ENCODE measurements at regions not wholly inside any gene's neighbourhood (a gene's known extent, or its start where the extent isn't known, plus 50 kb on each side); places are given as distances from the start of the nearest gene placed in this dataset.

DNA sequence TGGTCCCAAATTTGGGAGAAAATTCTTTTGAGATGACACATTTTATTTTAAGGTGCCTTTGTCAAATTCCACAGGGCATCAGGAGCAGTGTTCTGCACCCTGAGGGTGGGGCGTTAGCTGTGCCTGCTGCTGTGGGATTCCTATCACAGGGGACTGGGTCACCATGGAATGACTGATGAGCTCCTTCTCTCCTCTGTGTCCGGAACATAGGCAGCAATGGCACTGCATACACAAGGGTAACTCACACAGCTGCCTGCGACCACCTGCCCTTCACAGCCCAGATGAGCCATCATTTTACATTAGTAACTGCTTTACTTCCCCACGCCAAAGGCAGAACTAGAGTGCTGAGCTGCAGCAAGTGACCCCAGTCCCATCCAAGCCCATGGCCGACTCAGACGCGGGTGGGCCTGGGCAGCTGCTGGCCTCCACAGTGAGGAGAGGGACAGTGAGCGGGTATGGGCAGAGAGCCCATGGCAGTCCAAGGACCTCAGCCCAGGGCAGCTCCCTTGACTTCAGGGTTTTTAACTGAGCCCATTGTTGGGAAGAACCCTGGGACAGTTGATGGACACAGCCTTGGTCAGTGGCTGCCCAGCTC is 93.7 kb downstream of the GADD45G start:
- DNase-seq (ENCODE audit: low spot score): no peak
- Histone ChIP-seq H3K36me3 (no peaks in the 10 kb centered on the region), H3K27me3 (replicated peaks; ENCODE audit: insufficient read depth) (no peaks in the 10 kb centered on the region), H3K4me1 (replicated peaks) (no peaks in the 10 kb centered on the region), H3K4me3 (no peak overlapping the region), H3K9me3 (no peaks in the 10 kb centered on the region), H3K27ac (no peak overlapping the region)
- intact Hi-C loops (cut with DNase I): no loop called here
- WGBS: 88% methylated on average over 8 of the region's 8 CpGs
- TF ChIP-seq POLR2A (IDR thresholded peaks at IDR 0.05): no peak
- TF ChIP-seq POLR2AphosphoS5 (IDR thresholded peaks at IDR 0.05): no peak
- TF ChIP-seq, protein P1, sequence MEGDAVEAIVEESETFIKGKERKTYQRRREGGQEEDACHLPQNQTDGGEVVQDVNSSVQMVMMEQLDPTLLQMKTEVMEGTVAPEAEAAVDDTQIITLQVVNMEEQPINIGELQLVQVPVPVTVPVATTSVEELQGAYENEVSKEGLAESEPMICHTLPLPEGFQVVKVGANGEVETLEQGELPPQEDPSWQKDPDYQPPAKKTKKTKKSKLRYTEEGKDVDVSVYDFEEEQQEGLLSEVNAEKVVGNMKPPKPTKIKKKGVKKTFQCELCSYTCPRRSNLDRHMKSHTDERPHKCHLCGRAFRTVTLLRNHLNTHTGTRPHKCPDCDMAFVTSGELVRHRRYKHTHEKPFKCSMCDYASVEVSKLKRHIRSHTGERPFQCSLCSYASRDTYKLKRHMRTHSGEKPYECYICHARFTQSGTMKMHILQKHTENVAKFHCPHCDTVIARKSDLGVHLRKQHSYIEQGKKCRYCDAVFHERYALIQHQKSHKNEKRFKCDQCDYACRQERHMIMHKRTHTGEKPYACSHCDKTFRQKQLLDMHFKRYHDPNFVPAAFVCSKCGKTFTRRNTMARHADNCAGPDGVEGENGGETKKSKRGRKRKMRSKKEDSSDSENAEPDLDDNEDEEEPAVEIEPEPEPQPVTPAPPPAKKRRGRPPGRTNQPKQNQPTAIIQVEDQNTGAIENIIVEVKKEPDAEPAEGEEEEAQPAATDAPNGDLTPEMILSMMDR (IDR thresholded peaks at IDR 0.05): no peak

DNA sequence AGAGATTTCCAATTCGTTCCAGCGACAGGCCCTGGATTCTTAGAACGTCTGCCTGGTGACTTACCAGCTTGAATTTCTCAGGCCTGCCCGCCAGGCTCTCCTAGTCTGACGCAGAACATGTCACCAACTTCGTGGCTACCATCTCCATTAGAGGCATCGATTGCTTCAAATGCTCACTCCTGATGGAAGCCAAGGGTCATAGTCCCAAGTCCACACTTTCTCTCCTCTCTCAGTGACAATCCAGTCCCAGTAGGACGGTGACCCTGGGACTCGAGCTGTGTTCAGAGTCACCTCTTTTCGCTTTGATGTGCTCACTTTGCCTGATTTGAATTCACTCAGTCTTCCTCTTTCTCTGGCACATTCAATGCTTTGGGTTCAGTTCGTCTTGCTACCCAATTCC is 94.8 kb downstream of the GADD45G start:
- no peak for DNase-seq (ENCODE audit: low spot score)
- H3K27ac ChIP-seq: no peak overlapping the region
- 97% methylated on average over 11 of the region's 11 CpGs for WGBS

DNA sequence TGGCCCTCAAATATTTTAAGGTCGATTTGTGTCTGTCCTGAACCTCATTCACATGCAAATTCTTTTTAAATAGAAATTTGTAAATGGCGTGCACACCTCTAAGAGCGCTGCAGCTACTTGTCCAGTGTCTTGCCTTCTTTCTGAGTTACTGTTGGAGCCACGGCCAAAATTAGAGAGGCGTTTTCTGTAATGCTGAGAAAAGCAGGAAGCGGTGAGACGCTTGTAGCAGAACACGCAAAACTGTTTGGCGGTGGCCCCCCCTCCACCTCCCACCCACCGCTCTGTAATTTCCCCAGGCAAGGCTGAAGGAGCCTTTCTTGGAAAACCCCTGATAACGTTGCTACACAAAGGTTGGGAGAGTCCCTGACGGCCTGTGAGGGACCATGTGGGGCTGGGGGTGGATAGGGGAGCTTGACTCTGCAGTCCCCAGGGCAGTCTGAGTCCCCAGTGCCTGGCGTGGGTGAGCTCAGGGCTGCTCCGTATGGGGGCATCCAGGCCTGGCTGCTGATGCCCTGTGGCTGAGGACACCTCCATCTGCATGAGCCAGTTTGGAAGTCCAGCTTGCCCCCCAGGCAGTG is 96.5 kb downstream of the GADD45G start:
- H3K36me3 ChIP-seq: no peaks in the 10 kb centered on the region
- no peaks in the 10 kb centered on the region for H3K27me3 ChIP-seq (replicated peaks; ENCODE audit: insufficient read depth)
- DNase-seq (ENCODE audit: low spot score): no peak
- no peak overlapping the region for H3K27ac ChIP-seq
- intact Hi-C loops (cut with DNase I): no loop called here
- no peaks in the 10 kb centered on the region for H3K9me3 ChIP-seq
- no peak overlapping the region for H3K4me3 ChIP-seq
- no peak for TF ChIP-seq POLR2AphosphoS5 (IDR thresholded peaks at IDR 0.05)
- TF ChIP-seq POLR2A (IDR thresholded peaks at IDR 0.05): no peak
- TF ChIP-seq, protein P1 (IDR thresholded peaks at IDR 0.05): no peak
- no peaks in the 10 kb centered on the region for H3K4me1 ChIP-seq (replicated peaks)
- WGBS: 42% methylated on average over 14 of the region's 14 CpGs

More for the DNA sequence above, 94.8 kb downstream of the GADD45G start:
- Histone ChIP-seq H3K9me3 (no peaks in the 10 kb centered on the region), H3K4me3 (no peak overlapping the region), H3K27me3 (replicated peaks; ENCODE audit: insufficient read depth) (no peaks in the 10 kb centered on the region), H3K4me1 (replicated peaks) (no peaks in the 10 kb centered on the region), H3K36me3 (no peaks in the 10 kb centered on the region)
- intact Hi-C loops (cut with DNase I): no loop called here
- TF ChIP-seq POLR2AphosphoS5 (IDR thresholded peaks at IDR 0.05) (no peak), POLR2A (IDR thresholded peaks at IDR 0.05) (no peak)
- TF ChIP-seq, protein P1 (IDR thresholded peaks at IDR 0.05): no peak

DNA sequence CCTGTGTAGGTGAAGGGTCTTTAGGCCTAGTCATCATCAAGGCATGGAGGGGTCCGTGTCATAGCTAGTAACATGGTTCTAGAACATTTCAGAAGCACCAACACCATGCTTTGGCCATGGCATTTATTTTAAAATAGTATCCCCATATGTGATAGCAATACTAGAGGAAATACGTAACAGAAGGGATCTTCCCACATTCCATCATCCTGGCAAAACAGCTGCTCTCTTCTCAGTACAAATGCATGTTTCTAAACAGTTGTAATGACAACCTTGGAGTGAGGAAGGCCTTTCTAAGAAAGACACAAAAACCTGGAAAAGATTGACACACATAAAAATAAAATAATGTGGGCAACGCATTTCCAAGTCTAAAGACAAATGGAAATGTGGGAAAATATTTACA is 97.6 kb downstream of the GADD45G start:
- no peak for DNase-seq (ENCODE audit: low spot score)
- WGBS: 94% methylated on average over 3 of the region's 3 CpGs
- TF ChIP-seq POLR2A (IDR thresholded peaks at IDR 0.05) (no peak), POLR2AphosphoS5 (IDR thresholded peaks at IDR 0.05) (no peak)
- TF ChIP-seq, protein P1 (IDR thresholded peaks at IDR 0.05): no peak
- intact Hi-C loops (cut with DNase I): no loop called here
- no peak overlapping the region for H3K27ac ChIP-seq
- H3K36me3 ChIP-seq: no peaks in the 10 kb centered on the region
- H3K27me3 ChIP-seq (replicated peaks; ENCODE audit: insufficient read depth): no peaks in the 10 kb centered on the region
- no peaks in the 10 kb centered on the region for H3K4me1 ChIP-seq (replicated peaks)
- H3K9me3 ChIP-seq: no peaks in the 10 kb centered on the region
- H3K4me3 ChIP-seq: no peak overlapping the region

DNA sequence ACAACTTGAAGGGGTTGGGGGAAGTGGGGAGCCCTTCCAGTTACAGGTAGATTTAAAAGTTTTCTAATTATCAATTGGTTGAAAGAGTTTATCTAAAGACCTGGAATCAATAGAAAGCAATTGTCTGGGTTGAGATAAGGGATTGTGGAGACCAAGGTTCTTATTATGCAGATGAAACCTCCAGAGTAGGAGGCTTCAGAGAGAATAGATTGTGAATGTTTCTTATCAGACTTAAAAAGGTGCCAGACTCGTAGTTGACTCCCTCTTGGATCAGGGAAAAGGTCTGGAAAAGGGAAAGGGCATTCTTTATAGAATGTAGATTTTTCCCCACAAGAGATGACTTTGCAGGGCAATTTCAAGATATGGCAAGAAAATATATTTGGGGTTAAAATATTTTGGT is 100.8 kb downstream of the GADD45G start:
- TF ChIP-seq, protein P1 (IDR thresholded peaks at IDR 0.05): no peak
- no peak for TF ChIP-seq POLR2AphosphoS5 (IDR thresholded peaks at IDR 0.05)
- TF ChIP-seq POLR2A (IDR thresholded peaks at IDR 0.05): no peak
- H3K4me1 ChIP-seq (replicated peaks): no peaks in the 10 kb centered on the region

More for the DNA sequence above, 100.8 kb downstream of the GADD45G start:
- 56% methylated on average over 1 of the region's 1 CpG for WGBS
- Histone ChIP-seq H3K27me3 (replicated peaks; ENCODE audit: insufficient read depth) (no peaks in the 10 kb centered on the region), H3K9me3 (no peaks in the 10 kb centered on the region), H3K36me3 (no peaks in the 10 kb centered on the region), H3K27ac (no peak overlapping the region), H3K4me3 (no peak overlapping the region)
- DNase-seq (ENCODE audit: low spot score): no peak
- intact Hi-C loops (cut with DNase I): no loop called here
